GM23338 (cell line): ENCODE measurements at regions not wholly inside any gene's neighbourhood (a gene's known extent, or its start where the extent isn't known, plus 50 kb on each side); places are given as distances from the start of the nearest gene placed in this dataset.

Experiments
- CREB1 ChIP-seq: fragments of 250-450 bp; sonication (Bioruptor Pico); IDR thresholded peaks from 2 replicates; pipeline ENCODE4 v1.5.0; 2020; ENCODE audit warnings: low read depth, mild to moderate bottlenecking, moderate library complexity
- EZH2 ChIP-seq: fragments of 200-600 bp; sonication (generic); IDR thresholded peaks from one replicate; pipeline ENCODE4 v1.8.0; 2017; ENCODE audit warnings: antibody characterized with exemption, mild to moderate bottlenecking, low read depth; ENCODE audit not compliant: unreplicated experiment
- EZH2phosphoT487 ChIP-seq: fragments of 200-600 bp; sonication (generic); IDR thresholded peaks from one replicate; pipeline ENCODE4 v1.8.1; 2018; ENCODE audit warnings: antibody characterized with exemption; ENCODE audit not compliant: unreplicated experiment
- JUNB ChIP-seq: IDR thresholded peaks from one replicate; pipeline ENCODE4 v1.6.1; 2016; ENCODE audit warnings: antibody characterized with exemption; ENCODE audit not compliant: unreplicated experiment
- NANOG ChIP-seq: IDR thresholded peaks from 2 replicates; pipeline ENCODE4 v1.6.1; 2016; ENCODE audit warnings: antibody characterized with exemption, borderline replicate concordance
- POLR2AphosphoS5 ChIP-seq: IDR thresholded peaks from 2 replicates; pipeline ENCODE4 v1.6.1; 2016; ENCODE audit warnings: antibody characterized with exemption, low read depth
- STAT1 ChIP-seq: IDR thresholded peaks from one replicate; pipeline ENCODE4 v1.6.1; 2016; ENCODE audit warnings: antibody characterized with exemption; ENCODE audit not compliant: unreplicated experiment
- ZNF114 ChIP-seq: fragments of 250-450 bp; sonication (Bioruptor Pico); IDR thresholded peaks from 2 replicates; pipeline ENCODE4 v1.5.0; 2020; ENCODE audit warnings: mild to moderate bottlenecking, moderate library complexity
- ZNF331 ChIP-seq: fragments of 250-450 bp; sonication (Bioruptor Pico); IDR thresholded peaks from 2 replicates; pipeline ENCODE4 v1.5.0; 2020; ENCODE audit warnings: low read depth, mild to moderate bottlenecking, moderate library complexity
- TF ChIP-seq, protein P1 (sequence below), 2 experiments: fragments of 200-600 bp in 1 of 2; sonication (generic) in 1 of 2; conservative IDR thresholded peaks; 2 replicates each; pipeline versions ENCODE4 v1.5.1 to v1.6.1; 2016 to 2017; ENCODE audit warnings: antibody characterized with exemption in 2 of 2, low read depth in 2 of 2, mild to moderate bottlenecking in 2 of 2, moderate library complexity in 1 of 2
- TF ChIP-seq, protein P2 (sequence below): IDR thresholded peaks from one replicate; pipeline ENCODE4 v1.6.1; 2018; ENCODE audit warnings: antibody characterized with exemption; ENCODE audit not compliant: unreplicated experiment
- TF ChIP-seq, protein P3 (sequence below): IDR thresholded peaks from 2 replicates; pipeline ENCODE4 v1.6.1; 2016; ENCODE audit warnings: antibody characterized with exemption
- TF ChIP-seq, protein P4 (sequence below): fragments of 250-450 bp; sonication (Bioruptor Pico); IDR thresholded peaks from 2 replicates; pipeline ENCODE4 v1.5.0; 2020; ENCODE audit warnings: mild to moderate bottlenecking, moderate library complexity

DNA sequence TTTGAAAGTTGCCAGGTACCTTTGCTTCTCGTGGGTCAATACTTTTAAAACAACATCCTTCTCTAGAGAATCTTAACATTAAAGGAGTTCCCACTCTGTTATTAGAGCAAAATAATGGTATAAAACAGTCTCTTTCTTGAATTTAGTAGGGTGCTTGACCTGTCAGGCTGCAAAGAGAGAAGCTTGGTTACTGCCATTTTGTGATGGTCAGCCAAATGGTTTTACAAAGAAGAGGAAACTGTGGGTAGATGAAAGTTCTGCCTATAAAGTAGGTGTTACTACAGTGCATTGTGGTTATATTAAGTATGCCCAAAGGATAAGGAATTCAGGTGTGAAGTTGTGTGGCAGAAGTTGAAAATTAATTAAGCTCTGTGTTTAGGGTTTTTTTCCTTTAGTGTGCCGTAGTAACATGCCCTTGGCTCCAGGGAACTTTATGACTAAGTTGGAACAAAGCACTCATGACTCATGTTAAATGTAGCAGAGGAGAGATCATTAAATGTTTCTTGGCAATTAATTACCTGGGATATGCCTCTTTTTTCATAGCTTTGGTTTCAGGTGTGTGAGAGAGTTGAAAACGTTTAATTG lies 354.0 kb upstream of the KITLG start:
- TF ChIP-seq, protein P1, sequence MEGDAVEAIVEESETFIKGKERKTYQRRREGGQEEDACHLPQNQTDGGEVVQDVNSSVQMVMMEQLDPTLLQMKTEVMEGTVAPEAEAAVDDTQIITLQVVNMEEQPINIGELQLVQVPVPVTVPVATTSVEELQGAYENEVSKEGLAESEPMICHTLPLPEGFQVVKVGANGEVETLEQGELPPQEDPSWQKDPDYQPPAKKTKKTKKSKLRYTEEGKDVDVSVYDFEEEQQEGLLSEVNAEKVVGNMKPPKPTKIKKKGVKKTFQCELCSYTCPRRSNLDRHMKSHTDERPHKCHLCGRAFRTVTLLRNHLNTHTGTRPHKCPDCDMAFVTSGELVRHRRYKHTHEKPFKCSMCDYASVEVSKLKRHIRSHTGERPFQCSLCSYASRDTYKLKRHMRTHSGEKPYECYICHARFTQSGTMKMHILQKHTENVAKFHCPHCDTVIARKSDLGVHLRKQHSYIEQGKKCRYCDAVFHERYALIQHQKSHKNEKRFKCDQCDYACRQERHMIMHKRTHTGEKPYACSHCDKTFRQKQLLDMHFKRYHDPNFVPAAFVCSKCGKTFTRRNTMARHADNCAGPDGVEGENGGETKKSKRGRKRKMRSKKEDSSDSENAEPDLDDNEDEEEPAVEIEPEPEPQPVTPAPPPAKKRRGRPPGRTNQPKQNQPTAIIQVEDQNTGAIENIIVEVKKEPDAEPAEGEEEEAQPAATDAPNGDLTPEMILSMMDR (conservative IDR thresholded peaks at IDR 0.05; ENCODE audit: low read depth in 2 of 2), result no peak
- TF ChIP-seq EZH2phosphoT487 (no peak), POLR2AphosphoS5 (no peak), EZH2 (no peak), STAT1 (no peak), NANOG (no peak), CREB1 (no peak), ZNF331 (CRISPR knock-in tag) (no peak), JUNB (no peak), ZNF114 (CRISPR knock-in tag) (no peak)
- TF ChIP-seq, protein P2, sequence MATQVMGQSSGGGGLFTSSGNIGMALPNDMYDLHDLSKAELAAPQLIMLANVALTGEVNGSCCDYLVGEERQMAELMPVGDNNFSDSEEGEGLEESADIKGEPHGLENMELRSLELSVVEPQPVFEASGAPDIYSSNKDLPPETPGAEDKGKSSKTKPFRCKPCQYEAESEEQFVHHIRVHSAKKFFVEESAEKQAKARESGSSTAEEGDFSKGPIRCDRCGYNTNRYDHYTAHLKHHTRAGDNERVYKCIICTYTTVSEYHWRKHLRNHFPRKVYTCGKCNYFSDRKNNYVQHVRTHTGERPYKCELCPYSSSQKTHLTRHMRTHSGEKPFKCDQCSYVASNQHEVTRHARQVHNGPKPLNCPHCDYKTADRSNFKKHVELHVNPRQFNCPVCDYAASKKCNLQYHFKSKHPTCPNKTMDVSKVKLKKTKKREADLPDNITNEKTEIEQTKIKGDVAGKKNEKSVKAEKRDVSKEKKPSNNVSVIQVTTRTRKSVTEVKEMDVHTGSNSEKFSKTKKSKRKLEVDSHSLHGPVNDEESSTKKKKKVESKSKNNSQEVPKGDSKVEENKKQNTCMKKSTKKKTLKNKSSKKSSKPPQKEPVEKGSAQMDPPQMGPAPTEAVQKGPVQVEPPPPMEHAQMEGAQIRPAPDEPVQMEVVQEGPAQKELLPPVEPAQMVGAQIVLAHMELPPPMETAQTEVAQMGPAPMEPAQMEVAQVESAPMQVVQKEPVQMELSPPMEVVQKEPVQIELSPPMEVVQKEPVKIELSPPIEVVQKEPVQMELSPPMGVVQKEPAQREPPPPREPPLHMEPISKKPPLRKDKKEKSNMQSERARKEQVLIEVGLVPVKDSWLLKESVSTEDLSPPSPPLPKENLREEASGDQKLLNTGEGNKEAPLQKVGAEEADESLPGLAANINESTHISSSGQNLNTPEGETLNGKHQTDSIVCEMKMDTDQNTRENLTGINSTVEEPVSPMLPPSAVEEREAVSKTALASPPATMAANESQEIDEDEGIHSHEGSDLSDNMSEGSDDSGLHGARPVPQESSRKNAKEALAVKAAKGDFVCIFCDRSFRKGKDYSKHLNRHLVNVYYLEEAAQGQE, result no peak
- TF ChIP-seq, protein P3, sequence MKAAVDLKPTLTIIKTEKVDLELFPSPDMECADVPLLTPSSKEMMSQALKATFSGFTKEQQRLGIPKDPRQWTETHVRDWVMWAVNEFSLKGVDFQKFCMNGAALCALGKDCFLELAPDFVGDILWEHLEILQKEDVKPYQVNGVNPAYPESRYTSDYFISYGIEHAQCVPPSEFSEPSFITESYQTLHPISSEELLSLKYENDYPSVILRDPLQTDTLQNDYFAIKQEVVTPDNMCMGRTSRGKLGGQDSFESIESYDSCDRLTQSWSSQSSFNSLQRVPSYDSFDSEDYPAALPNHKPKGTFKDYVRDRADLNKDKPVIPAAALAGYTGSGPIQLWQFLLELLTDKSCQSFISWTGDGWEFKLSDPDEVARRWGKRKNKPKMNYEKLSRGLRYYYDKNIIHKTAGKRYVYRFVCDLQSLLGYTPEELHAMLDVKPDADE, result no peak
- TF ChIP-seq, protein P4, sequence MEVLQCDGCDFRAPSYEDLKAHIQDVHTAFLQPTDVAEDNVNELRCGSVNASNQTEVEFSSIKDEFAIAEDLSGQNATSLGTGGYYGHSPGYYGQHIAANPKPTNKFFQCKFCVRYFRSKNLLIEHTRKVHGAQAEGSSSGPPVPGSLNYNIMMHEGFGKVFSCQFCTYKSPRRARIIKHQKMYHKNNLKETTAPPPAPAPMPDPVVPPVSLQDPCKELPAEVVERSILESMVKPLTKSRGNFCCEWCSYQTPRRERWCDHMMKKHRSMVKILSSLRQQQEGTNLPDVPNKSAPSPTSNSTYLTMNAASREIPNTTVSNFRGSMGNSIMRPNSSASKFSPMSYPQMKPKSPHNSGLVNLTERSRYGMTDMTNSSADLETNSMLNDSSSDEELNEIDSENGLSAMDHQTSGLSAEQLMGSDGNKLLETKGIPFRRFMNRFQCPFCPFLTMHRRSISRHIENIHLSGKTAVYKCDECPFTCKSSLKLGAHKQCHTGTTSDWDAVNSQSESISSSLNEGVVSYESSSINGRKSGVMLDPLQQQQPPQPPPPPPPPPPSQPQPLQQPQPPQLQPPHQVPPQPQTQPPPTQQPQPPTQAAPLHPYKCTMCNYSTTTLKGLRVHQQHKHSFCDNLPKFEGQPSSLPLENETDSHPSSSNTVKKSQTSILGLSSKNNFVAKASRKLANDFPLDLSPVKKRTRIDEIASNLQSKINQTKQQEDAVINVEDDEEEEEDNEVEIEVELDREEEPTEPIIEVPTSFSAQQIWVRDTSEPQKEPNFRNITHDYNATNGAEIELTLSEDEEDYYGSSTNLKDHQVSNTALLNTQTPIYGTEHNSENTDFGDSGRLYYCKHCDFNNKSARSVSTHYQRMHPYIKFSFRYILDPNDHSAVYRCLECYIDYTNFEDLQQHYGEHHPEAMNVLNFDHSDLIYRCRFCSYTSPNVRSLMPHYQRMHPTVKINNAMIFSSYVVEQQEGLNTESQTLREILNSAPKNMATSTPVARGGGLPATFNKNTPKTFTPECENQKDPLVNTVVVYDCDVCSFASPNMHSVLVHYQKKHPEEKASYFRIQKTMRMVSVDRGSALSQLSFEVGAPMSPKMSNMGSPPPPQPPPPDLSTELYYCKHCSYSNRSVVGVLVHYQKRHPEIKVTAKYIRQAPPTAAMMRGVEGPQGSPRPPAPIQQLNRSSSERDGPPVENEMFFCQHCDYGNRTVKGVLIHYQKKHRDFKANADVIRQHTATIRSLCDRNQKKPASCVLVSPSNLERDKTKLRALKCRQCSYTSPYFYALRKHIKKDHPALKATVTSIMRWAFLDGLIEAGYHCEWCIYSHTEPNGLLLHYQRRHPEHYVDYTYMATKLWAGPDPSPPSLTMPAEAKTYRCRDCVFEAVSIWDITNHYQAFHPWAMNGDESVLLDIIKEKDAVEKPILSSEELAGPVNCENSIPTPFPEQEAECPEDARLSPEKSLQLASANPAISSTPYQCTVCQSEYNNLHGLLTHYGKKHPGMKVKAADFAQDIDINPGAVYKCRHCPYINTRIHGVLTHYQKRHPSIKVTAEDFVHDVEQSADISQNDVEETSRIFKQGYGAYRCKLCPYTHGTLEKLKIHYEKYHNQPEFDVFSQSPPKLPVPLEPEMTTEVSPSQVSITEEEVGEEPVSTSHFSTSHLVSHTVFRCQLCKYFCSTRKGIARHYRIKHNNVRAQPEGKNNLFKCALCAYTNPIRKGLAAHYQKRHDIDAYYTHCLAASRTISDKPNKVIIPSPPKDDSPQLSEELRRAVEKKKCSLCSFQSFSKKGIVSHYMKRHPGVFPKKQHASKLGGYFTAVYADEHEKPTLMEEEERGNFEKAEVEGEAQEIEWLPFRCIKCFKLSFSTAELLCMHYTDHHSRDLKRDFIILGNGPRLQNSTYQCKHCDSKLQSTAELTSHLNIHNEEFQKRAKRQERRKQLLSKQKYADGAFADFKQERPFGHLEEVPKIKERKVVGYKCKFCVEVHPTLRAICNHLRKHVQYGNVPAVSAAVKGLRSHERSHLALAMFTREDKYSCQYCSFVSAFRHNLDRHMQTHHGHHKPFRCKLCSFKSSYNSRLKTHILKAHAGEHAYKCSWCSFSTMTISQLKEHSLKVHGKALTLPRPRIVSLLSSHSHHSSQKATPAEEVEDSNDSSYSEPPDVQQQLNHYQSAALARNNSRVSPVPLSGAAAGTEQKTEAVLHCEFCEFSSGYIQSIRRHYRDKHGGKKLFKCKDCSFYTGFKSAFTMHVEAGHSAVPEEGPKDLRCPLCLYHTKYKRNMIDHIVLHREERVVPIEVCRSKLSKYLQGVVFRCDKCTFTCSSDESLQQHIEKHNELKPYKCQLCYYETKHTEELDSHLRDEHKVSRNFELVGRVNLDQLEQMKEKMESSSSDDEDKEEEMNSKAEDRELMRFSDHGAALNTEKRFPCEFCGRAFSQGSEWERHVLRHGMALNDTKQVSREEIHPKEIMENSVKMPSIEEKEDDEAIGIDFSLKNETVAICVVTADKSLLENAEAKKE (CRISPR knock-in tag), result no peak
